Stimulated activated naive CD8-positive, alpha-beta T cell treated with anti-CD3 and anti-CD28 coated beads, Interleukin-15, Interleukin-2, amounts not matched to agents 100 U/mL and 50 U/mL, for 24 hours (primary cell): ENCODE measurements at regions not wholly inside any gene's neighbourhood (a gene's known extent, or its start where the extent isn't known, plus 50 kb on each side); places are given as distances from the start of the nearest gene placed in this dataset.
A peak's percentile ranks its signal among the peaks of the same experiment; 100 is the strongest.
"Not testable (repeated sequence)": the region's sequence is repeated elsewhere in the genome, so short reads cannot be mapped to it uniquely, and the experiment has no call there.

ENCODE experiments used
- ATAC-seq: fragments of 150-1000 bp; cut with Tn5 transposase; one replicate; pipeline ENCODE4 v1.10.0; 2021
- DNase-seq: peaks from one replicate; pipeline ENCODE4 v3.0.0; 2021

DNA sequence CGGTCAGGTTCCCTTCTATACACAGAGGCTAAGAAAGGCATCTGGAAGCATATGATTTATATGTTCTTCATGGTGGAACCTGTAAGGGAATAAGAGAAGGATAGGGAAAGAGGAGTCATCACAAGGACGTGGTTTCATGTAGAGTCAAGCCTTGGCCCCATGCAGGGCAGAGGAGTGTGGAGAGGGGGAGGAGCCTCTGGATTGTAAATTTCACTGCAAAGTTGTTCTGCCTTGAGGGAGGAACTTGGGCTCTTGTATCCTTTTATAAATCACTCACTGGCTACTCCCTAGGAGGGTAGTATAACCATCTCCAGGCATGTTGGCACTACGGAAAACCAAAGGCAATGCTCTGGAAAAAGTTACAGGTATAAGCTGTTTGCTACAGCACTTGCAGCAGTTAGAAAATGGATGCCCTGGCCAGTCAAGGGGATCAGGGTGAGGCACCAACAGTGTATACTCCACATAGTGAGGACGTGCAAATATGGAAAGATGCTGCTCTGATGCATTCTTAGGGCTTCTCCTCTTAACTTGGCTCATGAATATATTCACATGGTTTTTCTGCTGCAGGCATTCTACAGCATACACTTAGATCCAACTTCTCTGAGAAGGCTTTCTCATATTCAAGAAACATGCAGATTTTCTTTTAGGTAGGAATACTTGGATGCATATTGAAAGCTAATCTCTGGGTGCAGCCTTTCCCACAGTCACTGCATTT lies 60.3 kb upstream of the ZNF81 start:
- no peak for ATAC-seq

DNA sequence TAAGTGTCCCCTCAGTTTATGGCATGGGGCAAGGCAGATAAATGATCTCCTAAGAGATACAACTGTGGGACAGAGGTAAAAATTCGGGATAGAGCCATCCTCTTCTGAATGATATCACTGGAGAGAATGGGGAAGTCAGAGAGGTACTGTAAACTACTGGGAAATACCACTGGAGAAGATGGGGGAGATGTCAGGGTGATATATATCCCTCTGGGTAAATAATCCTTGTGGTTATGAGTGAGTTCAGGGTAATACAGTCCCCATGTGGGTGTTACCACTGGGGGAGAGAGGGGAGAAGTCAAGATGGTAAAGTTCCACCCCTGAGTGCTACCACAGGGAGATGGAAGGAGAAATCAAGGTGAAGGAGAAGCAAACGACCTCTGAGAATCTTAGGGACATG lies 63.9 kb upstream of the ZNF81 start:
- no peak for ATAC-seq
- DNase-seq = no peak

More for the DNA sequence above, 60.3 kb upstream of the ZNF81 start:
- DNase-seq = no peak

DNA sequence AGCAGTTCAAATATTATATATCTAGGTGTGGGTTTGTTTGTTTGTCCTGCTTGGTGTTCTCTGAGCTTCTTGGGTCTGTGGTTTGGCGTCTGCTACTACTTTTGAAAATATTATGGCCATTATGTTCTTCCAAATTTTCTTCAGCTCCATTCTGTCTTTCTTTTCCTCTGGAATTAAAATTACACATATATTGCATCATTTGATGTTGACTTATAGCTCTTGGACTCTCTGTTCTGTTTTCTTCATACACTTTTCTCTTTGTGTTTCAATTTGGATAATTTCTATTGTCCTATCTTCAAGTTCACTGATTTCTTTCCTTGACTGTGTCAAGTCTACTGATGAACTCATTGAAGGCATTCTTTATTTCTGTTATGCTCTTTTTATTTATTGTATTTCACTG lies 65.2 kb upstream of the ZNF81 start:
- no peak for ATAC-seq

DNA sequence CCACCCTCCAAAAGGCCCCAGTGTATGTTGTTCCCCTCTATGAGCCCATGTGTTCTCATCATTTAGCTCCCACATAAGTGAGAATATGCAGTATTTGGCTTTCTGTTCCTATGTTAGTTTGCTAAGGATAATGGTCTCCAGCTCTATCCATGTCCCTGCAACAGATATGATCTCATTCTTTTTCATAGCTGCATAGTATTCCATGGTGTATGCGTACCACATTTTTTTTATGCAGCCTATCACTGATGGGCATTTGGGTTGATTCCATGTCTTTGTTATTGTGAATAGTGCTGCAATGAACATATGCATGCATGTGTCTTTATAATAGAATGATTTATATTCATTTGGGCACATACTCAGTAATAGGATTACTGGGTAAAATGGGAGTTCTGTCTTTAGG lies 73.9 kb upstream of the ZNF81 start:
- DNase-seq, ATAC-seq: not testable (repeated sequence)

More for the DNA sequence above, 65.2 kb upstream of the ZNF81 start:
- DNase-seq = no peak

DNA sequence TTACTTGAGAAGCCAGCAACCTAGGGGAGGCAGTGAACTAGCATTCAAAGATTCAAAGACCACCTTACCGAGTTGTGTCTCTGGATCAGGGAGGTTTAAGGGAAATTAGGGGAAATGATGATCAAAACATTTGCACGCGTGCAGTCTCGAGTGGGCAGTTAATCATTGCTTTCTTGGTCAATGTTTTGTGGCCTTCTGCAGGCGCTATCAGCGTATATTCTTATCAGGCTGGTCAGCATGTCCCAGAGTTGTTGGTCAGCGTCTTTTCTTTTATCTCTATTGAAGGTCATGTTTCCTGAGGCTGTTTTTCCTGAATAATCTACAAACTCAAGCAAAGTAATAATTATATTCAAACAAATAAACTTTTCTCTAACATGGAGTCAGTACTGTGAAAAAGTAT lies 84.0 kb upstream of the ZNF81 start:
- no peak for DNase-seq
- ATAC-seq = no peak

DNA sequence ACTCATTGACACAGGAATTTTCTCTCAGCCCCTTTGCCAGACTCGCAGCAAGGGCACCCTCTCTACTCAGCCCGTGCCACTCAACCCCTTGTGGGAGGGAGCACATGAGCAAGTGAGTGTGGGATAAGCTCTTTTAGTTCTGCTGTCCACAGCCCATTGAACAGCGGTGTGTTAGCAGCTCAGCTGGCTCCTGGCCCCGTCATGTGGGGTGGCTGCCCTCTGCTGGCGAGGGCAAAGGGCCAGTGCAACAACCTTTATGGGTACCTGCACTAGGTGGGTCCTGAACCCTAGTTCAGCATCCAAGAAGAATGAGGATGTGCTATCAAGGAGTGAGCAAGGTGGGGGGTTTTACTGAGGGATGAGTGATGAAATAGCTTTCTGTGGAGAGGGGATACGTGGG lies 85.0 kb upstream of the ZNF81 start:
- DNase-seq (peak; percentile 46), ATAC-seq (no peak)

DNA sequence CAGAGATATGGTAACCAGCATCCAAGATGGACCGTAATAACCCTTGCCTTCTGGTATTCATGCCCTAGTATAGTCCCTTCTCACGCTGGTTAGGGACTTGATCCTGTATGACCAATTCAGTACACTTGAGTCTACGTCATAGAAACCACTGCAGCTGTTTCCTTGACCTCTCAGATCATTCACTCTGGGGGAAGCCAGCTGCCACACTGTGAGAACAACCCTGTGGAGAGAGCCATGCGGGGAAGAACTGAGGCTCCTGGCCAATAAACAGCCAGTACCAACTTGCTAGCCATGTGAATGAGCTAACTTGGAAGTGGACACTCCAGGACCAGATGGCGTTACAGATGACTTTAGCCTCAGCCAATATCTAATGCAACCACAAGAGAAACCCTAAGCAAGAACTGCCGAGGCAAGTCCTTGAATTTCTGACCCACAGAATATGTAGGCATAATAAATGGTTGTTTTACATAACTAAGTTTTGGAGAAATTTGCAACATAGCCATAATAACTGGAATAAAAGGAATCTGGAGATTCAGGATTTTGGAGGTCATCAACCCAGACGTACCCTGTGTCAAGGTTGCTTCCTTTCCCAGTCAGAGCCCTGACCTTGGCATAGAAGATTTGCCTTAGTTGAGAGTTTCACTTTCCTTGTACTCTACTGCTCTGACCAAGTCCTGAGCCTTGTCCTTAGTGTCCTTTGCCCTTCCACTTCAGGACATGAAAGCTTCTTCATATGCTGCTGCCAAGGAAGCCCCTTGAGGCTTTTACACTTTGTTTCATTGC lies 87.3 kb upstream of the ZNF81 start:
- ATAC-seq = no peak

DNA sequence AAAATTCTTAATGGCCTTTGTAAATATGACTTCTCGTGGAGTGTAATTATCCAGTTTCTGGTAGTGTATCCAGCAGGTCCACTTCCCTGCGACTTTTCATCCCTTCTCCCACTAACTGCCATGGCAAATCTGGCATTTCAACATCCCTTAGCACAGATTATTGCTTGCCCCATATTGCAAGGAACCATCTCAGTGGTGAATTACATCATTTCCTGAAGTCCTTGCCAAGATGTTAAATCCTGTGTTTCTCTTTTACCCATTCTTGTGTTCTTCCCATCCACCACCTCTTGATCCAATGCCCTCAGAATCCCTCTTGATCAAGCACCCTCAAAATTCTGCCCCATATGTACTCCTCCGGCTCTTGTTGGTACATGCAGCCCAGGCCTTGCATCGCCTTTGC lies 88.1 kb upstream of the ZNF81 start:
- ATAC-seq (no peak), DNase-seq (no peak)

More for the DNA sequence above, 87.3 kb upstream of the ZNF81 start:
- DNase-seq = no peak

DNA sequence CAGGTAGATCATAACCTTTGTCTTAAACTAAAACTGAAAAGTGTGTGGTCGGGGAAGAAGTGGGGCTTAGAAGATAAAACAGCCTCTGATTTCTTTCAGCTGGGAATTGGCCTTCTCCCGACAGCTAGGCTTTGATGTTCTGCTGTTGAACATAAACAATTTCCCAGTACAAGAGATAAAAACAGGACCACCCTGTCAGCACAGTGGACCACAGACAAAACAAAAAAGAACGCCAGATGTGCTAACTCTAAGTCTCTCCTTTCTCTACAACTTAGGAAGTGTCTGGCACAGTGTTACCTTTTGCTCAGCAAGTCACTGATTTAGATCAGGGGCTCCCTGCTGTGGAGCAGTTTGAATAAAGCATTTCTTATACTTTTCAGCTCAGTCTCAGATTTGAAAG lies 87.5 kb upstream of the UXT start:
- ATAC-seq (no peak), DNase-seq (no peak)

DNA sequence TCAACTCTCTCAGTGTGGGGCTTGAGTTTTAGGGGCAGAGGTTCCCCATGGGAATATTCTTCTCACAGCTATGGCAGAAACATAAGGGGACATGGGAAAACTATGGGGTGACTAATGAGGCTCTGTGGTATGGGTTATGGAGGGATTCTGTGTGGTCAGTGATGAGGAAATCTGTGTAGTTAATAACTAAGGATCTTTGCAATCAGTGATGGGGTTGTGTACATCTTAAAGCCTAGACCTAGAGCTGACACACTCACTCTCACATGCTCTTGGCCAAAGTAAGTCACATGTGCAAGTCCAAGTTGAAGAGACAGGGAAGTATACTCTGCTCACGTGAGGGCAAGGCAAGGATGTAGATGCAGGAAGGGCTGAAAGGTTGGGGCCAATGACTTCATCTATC lies 86.4 kb upstream of the UXT start:
- ATAC-seq (no peak), DNase-seq (no peak)

DNA sequence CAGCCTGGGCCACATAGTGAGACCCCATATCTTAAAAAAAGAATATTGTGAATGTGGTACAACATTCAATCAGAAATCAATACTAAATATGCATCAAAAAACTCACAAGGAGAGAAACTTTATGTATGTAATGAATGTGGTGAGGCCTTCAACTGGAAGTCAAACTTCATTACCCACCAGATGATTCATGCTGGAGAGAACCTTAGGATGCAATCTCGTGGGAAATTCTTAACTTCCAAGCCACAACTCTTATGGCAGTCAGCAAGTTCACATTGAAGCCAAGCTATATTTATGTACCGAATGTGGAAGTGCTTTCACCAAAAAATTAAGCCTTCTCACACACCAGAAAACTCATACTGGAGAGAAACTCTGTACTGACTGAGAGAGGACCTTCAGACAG lies 84.5 kb upstream of the UXT start:
- ATAC-seq = no peak

DNA sequence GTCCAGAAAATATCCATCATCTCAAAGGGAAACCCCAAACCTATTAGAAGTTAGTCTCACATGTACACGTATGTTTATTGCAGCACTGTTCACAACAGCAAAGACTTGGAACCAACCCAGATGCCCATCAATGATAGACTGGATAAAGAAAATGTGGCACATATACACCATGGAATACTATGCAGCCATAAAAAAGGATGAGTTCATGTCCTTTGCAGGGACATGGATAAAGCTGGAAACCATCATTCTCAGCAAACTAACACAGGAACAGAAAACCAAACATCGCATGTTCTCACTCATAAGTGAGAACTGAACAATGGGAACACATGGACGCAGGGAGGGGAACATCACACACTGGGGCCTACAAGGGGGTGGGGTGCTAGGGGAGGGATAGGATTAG lies 79.9 kb upstream of the UXT start:
- ATAC-seq, DNase-seq: not testable (repeated sequence)

More for the DNA sequence above, 84.5 kb upstream of the UXT start:
- no peak for DNase-seq

DNA sequence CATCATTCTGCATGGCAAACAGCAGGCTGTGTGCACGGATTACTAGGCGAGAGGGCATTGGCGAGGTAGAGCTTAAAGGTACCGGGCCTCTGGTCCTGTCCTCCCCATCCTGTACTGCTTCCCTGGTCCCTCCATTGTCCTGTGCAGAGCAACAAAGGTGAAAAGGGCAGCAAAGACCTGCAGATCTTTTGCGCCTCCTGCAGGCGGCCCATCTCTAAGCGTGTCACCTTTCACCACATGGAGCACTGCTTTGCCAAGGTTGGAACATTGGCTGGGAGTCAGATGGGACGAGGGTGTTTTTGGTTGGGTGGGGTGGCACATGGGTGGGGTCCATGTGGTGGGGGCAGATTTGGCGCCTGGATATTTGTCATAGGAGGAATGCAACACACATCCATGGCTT lies 64.7 kb upstream of the UXT start:
- peak; percentile 13 for DNase-seq
- ATAC-seq = no peak

DNA sequence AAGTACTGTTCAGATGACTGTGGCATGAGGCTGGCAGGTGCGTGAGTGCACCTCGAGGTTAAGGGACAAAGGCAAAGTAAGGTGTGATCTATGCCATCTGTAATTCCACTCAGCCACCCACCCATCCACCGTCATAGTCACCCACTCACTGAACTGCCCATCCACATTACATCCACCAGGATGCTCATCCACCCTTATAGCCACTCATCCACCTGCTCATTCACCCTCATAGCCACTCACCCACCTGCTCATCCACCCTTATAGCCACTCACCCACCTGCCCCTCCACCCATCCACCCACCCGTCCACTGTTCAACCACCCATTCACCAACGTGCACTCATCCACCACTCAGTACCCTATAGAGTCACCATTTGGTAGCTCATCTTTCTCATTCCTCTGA lies 64.1 kb upstream of the UXT start:
- ATAC-seq = no peak
- DNase-seq = no peak

DNA sequence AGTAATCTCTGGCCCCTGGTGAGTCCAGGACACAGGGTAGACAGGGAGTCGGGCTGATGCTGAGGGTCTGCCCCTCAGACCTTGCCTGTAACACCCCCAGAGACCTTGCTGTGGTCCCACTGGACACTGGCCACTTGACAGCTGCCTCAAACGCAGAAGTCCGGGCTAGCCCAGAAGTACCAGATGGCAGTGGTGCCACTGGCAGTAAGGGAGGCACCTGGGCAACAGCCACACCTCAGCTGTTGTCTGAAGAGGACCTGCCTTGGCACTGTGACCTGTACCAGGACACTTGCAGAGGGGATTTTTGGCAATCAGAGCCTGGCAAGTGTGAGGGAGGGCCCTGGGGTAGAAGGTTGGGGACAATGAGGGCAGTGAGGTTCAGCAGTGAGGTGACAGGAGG lies 63.3 kb upstream of the UXT start:
- ATAC-seq (no peak), DNase-seq (no peak)

DNA sequence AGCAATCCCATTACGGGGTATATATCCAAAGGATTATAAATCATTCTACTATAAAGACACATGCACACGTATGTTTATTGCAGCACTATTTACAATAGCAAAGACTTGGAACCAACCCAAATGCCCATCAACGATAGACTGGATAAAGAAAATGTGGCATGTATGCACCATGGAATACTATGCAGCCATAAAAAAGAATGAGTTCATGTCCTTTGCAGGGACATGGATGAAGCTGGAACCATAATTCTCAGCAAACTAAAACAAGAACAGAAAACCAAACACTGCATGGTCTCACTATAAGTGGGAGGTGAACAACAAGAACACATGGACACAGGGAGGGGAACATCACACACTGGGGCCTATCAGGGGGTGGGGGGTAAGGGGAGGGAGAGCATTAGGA lies 56.1 kb upstream of the UXT start:
- not testable (repeated sequence) for ATAC-seq, DNase-seq

DNA sequence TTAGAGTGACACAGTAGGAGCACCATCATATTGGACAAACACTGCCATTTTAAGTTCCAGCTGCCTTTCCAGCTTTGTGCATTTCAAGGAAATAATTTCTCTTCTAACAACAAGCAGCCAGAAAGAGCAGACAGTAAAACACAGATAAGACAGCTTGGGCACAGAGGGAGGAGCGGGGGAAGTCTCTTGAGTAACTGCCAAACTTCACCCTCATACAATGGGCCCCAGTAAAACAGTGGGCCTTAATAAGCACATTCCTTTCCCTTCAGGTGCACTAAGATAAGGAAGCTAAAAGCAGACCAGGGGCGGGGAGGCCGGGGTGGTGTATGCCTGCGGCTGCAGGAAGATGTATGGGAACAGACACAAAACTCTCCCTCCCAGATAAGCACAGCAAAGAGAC lies 53.7 kb upstream of the UXT start:
- not testable (repeated sequence) for ATAC-seq, DNase-seq

DNA sequence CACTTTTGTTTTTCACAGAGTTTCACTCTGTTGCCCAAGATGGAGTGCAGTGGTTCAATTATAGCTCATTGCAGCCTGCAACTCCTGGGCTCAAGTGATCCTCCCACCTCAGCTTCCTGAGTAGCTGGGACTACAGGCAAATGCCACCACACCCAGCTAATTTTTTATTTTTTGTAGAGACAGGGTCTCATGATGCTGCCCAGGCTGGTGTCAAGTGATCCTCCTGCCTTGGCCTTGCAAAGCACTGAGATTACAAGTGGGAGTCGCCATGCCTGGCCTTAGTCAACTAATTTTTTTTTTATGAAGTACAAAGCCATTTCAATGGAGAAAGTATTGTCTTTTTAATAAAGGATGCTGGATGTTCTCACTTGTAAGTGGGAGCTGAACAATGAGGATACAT lies 51.3 kb upstream of the UXT start:
- DNase-seq (no peak), ATAC-seq (no peak)
